Common myeloid progenitor, CD34-positive (primary cell): ENCODE measurements at regions not wholly inside any gene's neighbourhood (a gene's known extent, or its start where the extent isn't known, plus 50 kb on each side); places are given as distances from the start of the nearest gene placed in this dataset.
A peak's percentile ranks its signal among the peaks of the same experiment; 100 is the strongest.
"Not testable (repeated sequence)": the region's sequence is repeated elsewhere in the genome, so short reads cannot be mapped to it uniquely, and the experiment has no call there.

Source experiments
- CTCF ChIA-PET: fragments of 350-600 bp; sonication (Branson Sonifier 250); formaldehyde crosslinking; loops from one replicate; lab custom pipeline; 2021; ENCODE audit warnings: antibody characterized with exemption; lab: Charles Lee
- POLR2A ChIA-PET: fragments of 350-600 bp; sonication (Branson Sonifier 250); formaldehyde crosslinking; loops from one replicate; lab custom pipeline; 2021; ENCODE audit warnings: antibody characterized with exemption; lab: Charles Lee
- DNase-seq, 3 donors: peaks; one replicate each; pipeline versions ENCODE4 v3.0.0 to v3.0.0-alpha.2; 2013
- H3K27ac ChIP-seq, 2 experiments: 1 replicate in 1 of 2; 2 replicates in 1 of 2; pipeline ENCODE4 v1.7.0; 2013; ENCODE audit warnings: inconsistent platforms in 2 of 2, low read length in 2 of 2, mild to moderate bottlenecking in 2 of 2, low read depth in 1 of 2, moderate library complexity in 1 of 2; ENCODE audit not compliant: severe bottlenecking in 2 of 2, insufficient read depth in 1 of 2, poor library complexity in 1 of 2
- H3K27me3 ChIP-seq, 5 experiments: replicated peaks in 2 of 5; 1 replicate in 3 of 5; 2 replicates in 2 of 5; pipeline versions ENCODE4 v1.6.1 to v1.7.0; 2013; ENCODE audit warnings: low read length in 4 of 5, mild to moderate bottlenecking in 2 of 5, moderate library complexity in 2 of 5, inconsistent platforms in 1 of 5; ENCODE audit not compliant: insufficient read depth in 5 of 5, control insufficient read depth in 4 of 5
- H3K36me3 ChIP-seq, 4 experiments: 1 replicate in 2 of 4; 2 replicates in 2 of 4; pipeline versions ENCODE4 v1.6.1 to v1.7.0; 2013; ENCODE audit warnings: low read length in 3 of 4, control low read depth in 1 of 4, mild to moderate bottlenecking in 1 of 4; ENCODE audit not compliant: control insufficient read depth in 4 of 4, insufficient read depth in 4 of 4
- H3K4me1 ChIP-seq, 4 experiments: 1 replicate in 3 of 4; 2 replicates in 1 of 4; pipeline versions ENCODE4 v1.6.1 to v1.7.1; 2013; ENCODE audit warnings: low read length in 3 of 4, mild to moderate bottlenecking in 3 of 4, control low read depth in 1 of 4, inconsistent platforms in 1 of 4, moderate library complexity in 1 of 4; ENCODE audit not compliant: control insufficient read depth in 4 of 4, insufficient read depth in 4 of 4; ENCODE audit errors: control extremely low read depth in 1 of 4
- H3K4me3 ChIP-seq, 7 experiments: 1 replicate in 4 of 7; 2 replicates in 3 of 7; pipeline versions ENCODE4 v1.5.1 to v1.7.0; 2013; ENCODE audit warnings: mild to moderate bottlenecking in 7 of 7, low read length in 6 of 7, moderate library complexity in 6 of 7, inconsistent platforms in 2 of 7, low read depth in 2 of 7, control low read depth in 1 of 7; ENCODE audit not compliant: insufficient read depth in 4 of 7, control insufficient read depth in 1 of 7; ENCODE audit errors: extremely low read depth in 1 of 7
- H3K9me3 ChIP-seq, 5 experiments: 1 replicate in 4 of 5; 2 replicates in 1 of 5; pipeline versions ENCODE4 v1.6.1 to v1.7.1; 2013; ENCODE audit warnings: low read length in 4 of 5, mild to moderate bottlenecking in 2 of 5, inconsistent platforms in 1 of 5, low read depth in 1 of 5, moderate library complexity in 1 of 5; ENCODE audit not compliant: control insufficient read depth in 4 of 5, insufficient read depth in 2 of 5; ENCODE audit errors: control extremely low read depth in 1 of 5
- WGBS: methylation state at CpG from one replicate; pipeline ENCODE4 v1.1.5; 2013; ENCODE audit not compliant: insufficient coverage; 5-methylcytosine and 5-hydroxymethylcytosine counted together

DNA sequence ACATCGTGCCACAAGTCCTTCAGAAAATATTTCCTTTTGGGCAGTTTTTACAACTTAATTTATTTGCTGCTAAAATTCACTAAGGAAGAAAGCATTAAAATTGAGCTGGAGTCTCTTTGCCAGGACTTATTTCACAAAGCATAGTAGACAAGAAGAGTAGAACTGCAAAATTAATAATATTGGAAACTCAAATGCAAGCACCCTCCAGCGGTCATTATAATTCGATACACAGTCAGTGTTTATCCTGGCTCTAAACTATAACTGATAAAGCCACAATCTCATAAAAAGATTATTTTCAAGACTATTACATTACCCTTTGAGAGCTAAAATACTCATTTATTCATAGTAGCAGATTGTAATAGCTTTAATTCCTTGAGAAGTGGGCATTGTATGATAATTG is 655.4 kb downstream of the RWDD3 start:
- H3K4me1 ChIP-seq, result no peaks in the 10 kb centered on the region
- H3K36me3 ChIP-seq, result no peaks in the 10 kb centered on the region
- no peaks in the 10 kb centered on the region for H3K27me3 ChIP-seq
- ChIA-PET CTCF (no interaction called here), POLR2A (no interaction called here)
- no peak overlapping the region for H3K27ac ChIP-seq
- DNase-seq, result no peak
- H3K9me3 ChIP-seq, result peaks cover 0 to 2% (median 0%) of the 10 kb centered on the region in 5 experiments
- 100% methylated on average over 1 of the region's 3 CpGs for WGBS
- H3K4me3 ChIP-seq, result no peak overlapping the region

GRCh38 chr1:95893921-95894320 is 659.9 kb downstream of the RWDD3 start:
- CTCF ChIA-PET, result no interaction called here
- no peaks in the 10 kb centered on the region for H3K4me1 ChIP-seq
- no peak overlapping the region for H3K27ac ChIP-seq
- DNase-seq, result no peak
- peaks cover 0 to 8% (median 0%) of the 10 kb centered on the region in 5 experiments for H3K9me3 ChIP-seq
- POLR2A ChIA-PET, result no interaction called here
- no peaks in the 10 kb centered on the region for H3K27me3 ChIP-seq
- H3K36me3 ChIP-seq, result no peaks in the 10 kb centered on the region
- 100% methylated on average over 2 of the region's 2 CpGs for WGBS
- H3K4me3 ChIP-seq, result no peak overlapping the region

DNA sequence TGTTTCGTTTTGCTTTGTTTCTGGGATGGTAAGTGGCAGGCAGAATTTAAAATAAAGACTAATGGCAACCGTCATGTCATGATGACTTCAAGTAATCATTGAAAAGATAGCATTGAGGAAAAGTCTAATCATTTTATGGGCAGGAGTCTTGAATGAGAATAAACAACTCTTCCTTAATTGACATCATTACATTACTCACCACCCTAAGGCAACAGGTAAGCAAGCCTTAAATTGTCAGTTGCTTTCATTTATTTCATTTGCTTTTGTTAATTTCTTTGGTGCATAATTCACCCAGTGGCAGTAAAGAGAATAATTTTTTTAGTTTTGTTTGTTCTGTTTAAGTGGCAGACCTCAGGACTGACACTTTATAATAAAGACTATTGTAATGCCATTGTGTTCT is 669.0 kb downstream of the RWDD3 start:
- Histone ChIP-seq H3K4me3 (no peak overlapping the region), H3K4me1 (no peaks in the 10 kb centered on the region), H3K36me3 (no peaks in the 10 kb centered on the region), H3K9me3 (peaks cover 0 to 4% (median 0%) of the 10 kb centered on the region in 5 experiments), H3K27me3 (no peaks in the 10 kb centered on the region), H3K27ac (no peak overlapping the region)
- no peak for DNase-seq
- ChIA-PET POLR2A (no interaction called here), CTCF (no interaction called here)
- WGBS, result 100% methylated on average over 1 of the region's 2 CpGs

DNA sequence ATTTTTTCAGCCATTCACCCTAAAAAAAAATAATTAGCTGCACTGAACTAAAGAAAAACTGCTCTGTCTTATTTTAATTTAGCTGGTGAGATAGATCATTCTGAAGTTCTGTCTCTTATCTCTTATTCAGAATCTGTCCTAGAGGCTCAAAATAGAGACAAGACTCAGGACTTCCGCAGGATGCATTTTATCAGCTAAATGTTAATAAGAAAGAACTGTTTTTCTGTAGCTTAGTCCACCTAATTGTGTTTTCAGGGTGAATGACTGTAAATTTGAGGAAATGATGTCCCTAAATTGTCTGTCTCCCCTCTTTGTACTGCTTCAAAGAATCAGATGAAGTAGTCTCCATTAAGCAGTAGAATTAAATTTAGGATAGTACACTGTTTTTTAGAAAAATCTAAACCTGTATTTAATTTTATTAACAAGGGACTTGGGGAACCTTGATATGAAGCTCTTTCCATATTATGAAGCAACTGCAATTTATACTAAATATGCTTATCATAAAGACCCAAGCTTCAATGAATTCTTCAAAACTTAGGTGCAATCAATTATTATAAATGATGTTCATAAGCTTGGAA is 671.9 kb downstream of the RWDD3 start:
- no peak overlapping the region for H3K27ac ChIP-seq
- no peaks in the 10 kb centered on the region for H3K4me1 ChIP-seq
- no peak overlapping the region for H3K4me3 ChIP-seq
- H3K27me3 ChIP-seq, result no peaks in the 10 kb centered on the region
- DNase-seq, result no peak
- H3K9me3 ChIP-seq, result peaks cover 0 to 2% (median 0%) of the 10 kb centered on the region in 5 experiments
- H3K36me3 ChIP-seq, result no peaks in the 10 kb centered on the region
- POLR2A ChIA-PET, result no interaction called here
- 100% methylated on average over 1 of the region's 1 CpG for WGBS
- CTCF ChIA-PET, result no interaction called here

DNA sequence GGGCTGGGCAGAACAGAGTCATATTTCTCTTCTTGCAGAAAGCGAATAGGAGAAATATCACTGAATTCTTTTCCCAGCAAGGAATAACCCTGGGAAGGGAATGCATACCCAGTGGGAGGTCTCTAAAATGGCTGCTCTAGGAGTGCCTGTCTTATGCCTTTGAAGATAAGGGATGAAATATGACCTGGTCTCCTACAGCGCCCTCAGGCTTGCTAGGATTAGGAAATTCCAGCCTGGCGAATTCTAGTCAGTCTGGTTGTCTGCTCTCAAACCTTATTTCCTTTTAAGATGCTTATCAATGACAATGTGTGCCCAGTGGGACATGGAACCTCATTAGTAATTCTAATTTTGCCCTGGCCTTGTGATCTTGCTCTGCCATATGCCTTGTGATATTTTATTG is 677.7 kb downstream of the RWDD3 start:
- H3K4me1 ChIP-seq, DNase-seq, H3K27me3 ChIP-seq, CTCF ChIA-PET, POLR2A ChIA-PET, H3K4me3 ChIP-seq, H3K27ac ChIP-seq, H3K36me3 ChIP-seq, H3K9me3 ChIP-seq: not testable (repeated sequence)
- 93% methylated on average over 2 of the region's 3 CpGs for WGBS

DNA sequence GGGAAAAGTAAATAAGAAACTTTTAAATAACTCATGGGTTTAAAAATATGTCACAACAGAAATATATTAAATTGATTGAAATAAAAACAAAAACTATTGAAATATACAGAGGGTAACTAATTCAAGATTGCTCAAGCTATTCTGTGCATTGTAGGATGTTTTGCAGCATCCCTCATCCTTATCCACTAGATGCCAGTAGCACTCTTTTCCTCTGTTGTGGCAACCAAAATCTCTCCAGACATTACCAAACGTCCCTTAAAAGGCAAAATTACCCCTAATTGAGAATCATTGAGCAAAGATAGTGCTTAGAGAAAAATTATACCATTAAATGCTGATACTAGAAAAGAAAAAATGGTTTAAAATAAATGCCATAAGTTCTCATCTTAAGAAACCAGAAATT is 682.6 kb downstream of the RWDD3 start:
- H3K4me3 ChIP-seq, result no peak overlapping the region
- no CpG with 5 or more reads among the region's 1 CpG for WGBS
- H3K9me3 ChIP-seq, result peaks cover 0 to 5% (median 3%) of the 10 kb centered on the region in 5 experiments
- ChIA-PET CTCF (no interaction called here), POLR2A (no interaction called here)
- peak; percentile 13 to 47 (median 31) for DNase-seq
- no peaks in the 10 kb centered on the region for H3K36me3 ChIP-seq
- H3K27ac ChIP-seq, result no peak overlapping the region
- H3K4me1 ChIP-seq, result no peaks in the 10 kb centered on the region
- no peaks in the 10 kb centered on the region for H3K27me3 ChIP-seq

GRCh38 chr1:95924684-95925083 is 690.7 kb downstream of the RWDD3 start:
- CTCF ChIA-PET, result no interaction called here
- Histone ChIP-seq H3K27me3 (no peaks in the 10 kb centered on the region), H3K9me3 (no peaks in the 10 kb centered on the region), H3K4me3 (no peak overlapping the region), H3K36me3 (no peaks in the 10 kb centered on the region), H3K4me1 (no peaks in the 10 kb centered on the region), H3K27ac (no peak overlapping the region)
- 100% methylated on average over 1 of the region's 4 CpGs for WGBS
- POLR2A ChIA-PET, result no interaction called here
- DNase-seq, result no peak
